Liver (tissue), 3 donors: ENCODE measurements at regions not wholly inside any gene's neighbourhood (a gene's known extent, or its start where the extent isn't known, plus 50 kb on each side); places are given as distances from the start of the nearest gene placed in this dataset.

Experiments used
- CTCF ChIP-seq: fragments of 150-350 bp; IDR thresholded peaks from 2 replicates; pipeline ENCODE4 v1.5.1; 2017; ENCODE audit warnings: improper control_type of control experiment, low read depth, low read length; ENCODE audit not compliant: missing input control
- EGR1 ChIP-seq, 2 donors: IDR thresholded peaks; 2 replicates each; pipeline ENCODE4 v1.6.1; 2016 to 2018; ENCODE audit warnings: antibody characterized with exemption in 2 of 2, low read depth in 2 of 2
- MAX ChIP-seq: IDR thresholded peaks from 2 replicates; pipeline ENCODE4 v1.6.1; 2016; ENCODE audit warnings: antibody characterized with exemption
- RAD21 ChIP-seq, 2 donors: IDR thresholded peaks; 2 replicates each; pipeline ENCODE4 v1.6.1; 2016; ENCODE audit warnings: antibody characterized with exemption in 2 of 2, mild to moderate bottlenecking in 2 of 2
- RXRA ChIP-seq, 2 donors: IDR thresholded peaks; 2 replicates each; pipeline ENCODE4 v1.6.1; 2017 to 2018; ENCODE audit warnings: antibody characterized with exemption in 2 of 2, mild to moderate bottlenecking in 1 of 2
- TAF1 ChIP-seq: conservative IDR thresholded peaks from 2 replicates; pipeline ENCODE4 v1.6.1; 2016; ENCODE audit warnings: antibody characterized with exemption, mild to moderate bottlenecking
- YY1 ChIP-seq: IDR thresholded peaks from 2 replicates; pipeline ENCODE4 v1.6.1; 2016; ENCODE audit warnings: antibody characterized with exemption, mild to moderate bottlenecking
- donor health status: healthy.
- donor health status: healthy.

- no peak for TF ChIP-seq CTCF
- no peak for TF ChIP-seq EGR1 (IDR thresholded peaks at IDR 0.05; ENCODE audit: low read depth in 2 of 2)
- TF ChIP-seq RAD21 (IDR thresholded peaks at IDR 0.05) = no peak
- no peak for TF ChIP-seq MAX
- TF ChIP-seq RXRA (IDR thresholded peaks at IDR 0.05) = no peak
- no peak for TF ChIP-seq TAF1
- no peak for TF ChIP-seq YY1
These were observed 931.9 kb upstream of the CNTNAP5 start for GRCh38 chr2:123093199-123093598.
